ENCODE measurements at regions not wholly inside any gene's neighbourhood (a gene's known extent, or its start where the extent isn't known, plus 50 kb on each side); places are given as distances from the start of the nearest gene placed in this dataset.

DNA sequence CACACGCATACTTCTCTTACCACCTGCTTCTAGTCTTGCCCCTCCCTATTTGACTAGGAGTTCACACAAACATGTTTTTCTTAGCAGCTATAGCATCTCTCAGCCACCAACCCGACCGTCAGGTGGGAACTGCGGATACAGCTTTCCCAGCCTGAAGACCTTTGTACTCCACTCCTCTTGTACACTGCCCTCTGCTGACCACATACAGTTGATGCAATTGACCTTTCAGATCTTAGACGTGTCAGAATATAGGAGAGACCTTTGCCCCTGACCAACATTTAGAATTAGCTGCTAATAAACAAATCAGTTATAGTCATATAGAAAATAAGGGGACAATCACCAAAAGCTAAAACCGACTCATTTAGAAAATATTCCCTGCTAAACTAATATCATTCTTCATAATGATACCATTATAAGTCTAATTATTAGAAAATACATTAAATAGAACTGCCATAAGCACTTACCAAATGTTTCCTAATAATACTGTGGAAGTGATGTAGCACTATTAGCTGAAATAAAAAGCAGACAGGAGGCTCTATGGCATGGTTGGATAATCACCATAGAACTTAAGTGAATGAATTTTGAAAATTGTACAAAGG lies 208.4 kb downstream of the RAD51AP2 start:
- DNase-seq (ENCODE audit: low read depth in 3 of 3, low spot score in 2 of 3), result peak; percentile 14 to 39 (median 30)

DNA sequence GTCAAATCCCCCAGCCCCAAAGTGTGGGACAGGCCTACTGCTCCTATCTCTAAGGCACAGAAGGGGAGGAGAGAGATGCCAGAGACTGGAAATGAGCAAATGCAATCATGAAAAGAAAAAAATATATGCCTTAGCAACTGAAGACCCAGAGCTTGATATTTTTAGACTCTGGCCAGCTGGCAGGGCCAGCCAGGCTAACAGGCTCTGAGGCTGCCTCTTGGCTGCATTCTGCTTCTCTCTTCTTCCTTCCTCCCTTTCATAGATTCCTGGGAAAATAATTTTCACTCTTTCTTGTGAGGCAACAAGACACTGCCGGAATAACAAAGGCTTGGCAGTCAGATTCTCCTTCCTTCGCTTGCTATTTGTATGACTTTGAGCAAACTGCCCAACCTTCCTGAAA lies 209.1 kb downstream of the RAD51AP2 start:
- DNase-seq (ENCODE audit: low read depth in 3 of 3, low spot score in 2 of 3), result no peak

DNA sequence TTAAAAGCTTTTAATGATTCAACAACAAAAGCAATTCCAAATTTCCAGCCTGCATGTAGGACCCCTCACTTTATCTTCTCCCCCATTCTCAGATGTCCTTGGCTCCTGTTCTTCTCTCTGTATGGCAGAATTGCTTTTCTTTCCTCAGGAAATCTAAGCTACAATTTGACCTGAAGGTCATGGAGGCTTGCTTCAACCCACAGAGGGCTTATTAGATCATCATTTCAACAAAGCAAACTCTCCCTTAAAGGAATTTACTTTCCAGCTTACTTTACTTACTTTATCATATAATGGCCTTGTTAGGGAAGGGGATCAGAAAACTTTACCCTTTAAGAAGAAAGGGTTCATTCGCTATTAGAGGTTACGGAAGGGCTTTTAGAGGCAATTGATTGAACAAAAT lies 211.5 kb downstream of the RAD51AP2 start:
- DNase-seq (ENCODE audit: low read depth in 3 of 3, low spot score in 2 of 3), result no peak

DNA sequence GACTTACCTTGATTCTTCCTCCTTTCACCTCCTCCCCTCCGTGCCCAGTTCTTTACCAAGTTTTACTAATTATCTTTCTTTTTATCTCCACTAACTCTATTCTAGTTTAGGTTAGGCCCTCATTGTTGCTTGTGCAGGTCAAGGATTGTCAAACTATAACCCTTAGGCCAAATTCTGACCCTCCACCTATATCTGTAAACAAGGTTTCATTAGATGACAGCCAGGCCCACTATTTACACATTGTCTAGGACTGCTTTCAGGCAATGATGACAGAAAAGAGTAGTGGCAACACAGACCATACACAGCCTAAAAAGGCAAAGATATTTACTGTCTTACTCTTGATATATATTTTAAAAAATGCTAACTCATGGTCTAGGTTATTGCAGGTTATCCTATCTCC lies 212.0 kb downstream of the RAD51AP2 start:
- DNase-seq (ENCODE audit: low read depth in 3 of 3, low spot score in 2 of 3), result no peak

DNA sequence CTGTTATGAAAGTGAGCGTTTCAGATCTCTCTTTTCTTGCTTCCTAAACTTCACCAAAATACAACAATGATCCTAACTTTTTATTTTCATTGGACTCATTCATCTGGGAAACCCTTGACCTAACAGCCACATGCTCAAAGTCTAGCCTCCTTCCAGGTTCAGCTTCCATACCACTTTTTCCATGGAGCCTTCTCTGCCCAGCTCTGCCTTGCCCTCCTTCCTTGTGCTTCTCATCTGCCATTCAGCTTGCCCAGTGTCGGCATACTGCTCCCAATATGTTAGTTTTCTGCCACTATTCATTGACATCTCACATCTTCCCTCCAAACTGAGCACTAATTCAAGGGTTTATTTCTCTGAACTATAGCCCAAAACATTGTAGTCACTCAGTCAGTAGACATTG lies 214.7 kb downstream of the RAD51AP2 start:
- no peak for DNase-seq (ENCODE audit: low read depth in 3 of 3, low spot score in 2 of 3)

DNA sequence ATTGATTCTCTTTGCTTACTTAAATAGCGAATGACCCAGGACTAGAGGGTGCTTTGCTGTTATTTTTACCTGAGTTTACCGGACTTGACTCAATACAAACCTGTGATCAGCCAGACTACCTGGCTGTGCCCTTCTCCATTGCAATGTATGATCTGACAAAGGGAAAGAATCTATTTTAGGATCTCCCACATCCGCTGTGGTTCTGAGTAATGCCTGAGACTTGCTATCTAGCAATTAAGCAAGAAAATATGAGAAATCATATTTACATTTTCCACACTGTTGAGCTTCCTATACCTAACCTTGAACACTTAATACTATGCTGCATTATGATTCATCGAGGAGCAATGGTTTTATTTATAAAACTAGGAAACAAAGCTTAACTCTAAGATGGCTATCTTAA lies 215.2 kb downstream of the RAD51AP2 start:
- DNase-seq (ENCODE audit: low read depth in 3 of 3, low spot score in 2 of 3), result no peak

DNA sequence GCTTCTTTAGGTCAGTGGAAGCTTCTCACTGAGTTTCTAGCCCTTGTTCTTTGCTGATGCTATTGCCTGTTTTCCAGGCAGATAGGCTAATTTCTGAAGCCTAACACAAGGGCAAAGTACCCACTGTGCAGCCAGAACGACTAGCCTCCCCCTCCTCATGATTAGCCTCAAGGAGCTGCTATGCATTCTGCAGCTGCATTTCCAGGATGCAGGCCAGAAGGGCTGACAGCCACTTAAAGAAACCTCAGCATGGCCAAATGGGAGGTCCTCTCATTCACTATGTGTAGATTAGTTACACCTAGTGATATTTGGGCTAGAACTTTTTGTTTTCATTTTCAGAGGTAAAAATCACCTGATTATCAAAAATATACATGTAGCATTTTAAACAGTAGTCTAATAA lies 216.0 kb downstream of the RAD51AP2 start:
- no peak for DNase-seq (ENCODE audit: low read depth in 3 of 3, low spot score in 2 of 3)

DNA sequence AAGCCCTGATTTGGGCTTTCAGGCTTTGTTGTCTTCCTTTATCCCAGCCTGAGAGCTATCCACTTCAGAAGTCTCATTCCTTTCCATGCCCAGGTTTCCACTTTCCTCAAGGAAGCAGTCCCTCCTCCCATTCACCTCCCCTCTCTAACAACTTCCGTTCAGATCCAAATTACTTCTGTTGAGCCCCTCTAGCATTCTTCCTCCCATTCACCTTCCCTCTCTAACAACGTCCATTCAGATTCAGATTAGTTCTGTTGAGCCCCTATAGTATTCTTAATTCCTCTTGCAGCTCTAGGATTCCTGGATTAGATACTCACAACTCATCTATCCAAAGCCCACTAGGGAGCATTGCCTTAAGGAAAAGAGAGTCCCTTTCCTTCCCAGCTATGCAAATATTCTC lies 216.8 kb downstream of the RAD51AP2 start:
- no peak for DNase-seq (ENCODE audit: low read depth in 3 of 3, low spot score in 2 of 3)

DNA sequence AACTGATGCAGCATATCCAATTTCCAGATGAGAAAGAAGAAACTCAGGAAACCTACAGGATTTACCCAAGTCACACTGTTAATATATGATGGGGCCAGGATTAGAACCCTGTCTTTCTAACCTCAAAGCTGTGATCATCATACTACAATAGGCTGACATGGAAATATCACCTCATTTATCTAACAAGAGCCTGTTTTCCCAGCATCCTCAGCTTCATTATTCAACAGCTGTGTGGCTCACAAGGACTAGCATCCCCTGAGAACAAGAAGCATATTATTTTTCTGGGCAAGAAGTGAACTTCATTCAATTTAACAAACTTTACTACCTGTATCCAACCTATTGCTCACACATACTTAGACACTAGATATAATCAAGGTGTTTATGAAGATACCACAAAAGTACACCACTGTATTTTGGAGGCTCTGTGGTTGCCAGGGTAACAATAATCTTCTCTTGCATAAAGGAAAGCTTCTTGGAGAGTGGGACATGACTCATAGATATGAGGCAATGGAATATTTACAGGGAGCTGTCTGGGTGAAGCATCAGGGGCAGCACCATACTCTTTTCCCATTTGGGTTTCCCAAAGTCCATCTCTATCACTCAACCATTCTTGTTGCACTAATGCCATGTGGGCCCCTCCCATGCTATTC lies 218.2 kb downstream of the RAD51AP2 start:
- no peak for DNase-seq (ENCODE audit: low read depth in 3 of 3, low spot score in 2 of 3)

DNA sequence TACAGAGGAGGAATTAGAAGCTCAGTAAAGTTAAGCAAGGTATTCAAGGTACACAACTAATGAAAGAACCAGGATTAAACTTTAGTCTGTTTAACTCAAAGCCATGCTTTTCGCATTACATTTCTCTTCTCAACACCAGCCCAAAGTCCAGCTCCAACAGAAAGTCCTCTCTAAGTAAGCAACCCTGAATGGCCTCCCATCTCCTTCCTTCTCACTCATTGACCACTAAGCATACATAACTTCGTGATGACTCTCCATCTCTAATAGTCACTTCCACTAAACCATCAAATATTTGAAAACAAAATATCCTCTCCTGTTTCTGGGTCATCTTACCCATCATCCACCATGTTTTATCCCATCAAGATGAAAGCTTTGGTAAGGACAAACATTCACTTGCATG lies 219.8 kb downstream of the RAD51AP2 start:
- no peak for DNase-seq (ENCODE audit: low read depth in 3 of 3, low spot score in 2 of 3)

DNA sequence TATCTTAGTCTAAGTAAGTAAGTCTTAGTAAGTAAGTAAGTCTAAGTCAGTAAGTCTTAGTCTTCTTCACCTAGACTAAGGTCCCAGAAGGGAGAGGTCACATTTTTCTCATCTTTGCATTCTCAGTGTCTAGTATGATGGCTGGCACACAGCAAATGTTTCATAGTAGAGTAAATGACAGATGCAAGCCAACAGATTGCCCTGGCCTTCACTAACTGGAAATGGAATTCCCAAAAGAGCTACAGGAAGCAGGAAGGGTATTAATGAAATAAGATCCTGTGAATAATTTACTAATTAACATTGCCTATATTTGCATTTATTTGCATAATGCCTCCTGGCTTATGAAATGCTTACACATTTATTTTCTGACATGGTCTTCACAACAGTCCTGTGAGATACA lies 221.6 kb downstream of the RAD51AP2 start:
- DNase-seq (ENCODE audit: low read depth in 3 of 3, low spot score in 2 of 3), result no peak

DNA sequence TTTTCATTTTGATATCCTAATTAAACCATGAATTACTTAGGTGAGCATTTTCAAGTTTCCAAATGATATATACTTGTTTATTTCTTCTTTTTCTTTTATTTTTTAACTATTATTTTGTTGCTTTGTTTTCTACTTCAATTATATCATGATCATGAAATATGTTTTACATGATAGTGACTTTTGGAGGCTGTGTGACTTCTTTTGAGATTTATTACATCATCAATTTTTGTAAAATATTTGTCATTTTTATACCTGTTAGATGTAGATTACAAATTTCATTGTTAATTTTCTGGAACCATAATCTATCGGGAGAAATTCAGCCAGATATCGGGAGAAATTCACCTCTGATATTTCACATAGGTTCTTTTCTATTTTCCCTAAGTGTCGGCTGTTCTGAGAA lies 228.6 kb downstream of the RAD51AP2 start:
- no peak for DNase-seq (ENCODE audit: low read depth in 3 of 3, low spot score in 2 of 3)

DNA sequence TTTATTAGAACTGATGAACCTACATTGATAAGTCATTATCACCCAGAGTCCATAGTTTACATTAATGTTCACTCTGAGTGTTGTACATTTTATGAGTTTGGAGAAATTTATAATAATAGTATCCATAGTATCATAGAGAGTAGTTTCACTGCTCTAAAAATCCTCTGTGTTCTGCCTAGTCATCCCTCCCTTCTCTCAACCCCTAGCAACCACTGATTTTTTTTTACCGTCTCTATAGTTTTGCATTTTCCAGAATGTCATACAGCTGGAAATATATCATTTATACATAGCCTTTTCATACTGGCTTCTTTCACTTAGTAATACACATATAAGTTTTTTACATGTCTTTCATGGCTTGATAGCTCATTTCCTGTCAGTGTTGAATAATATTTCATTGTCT lies 231.1 kb downstream of the RAD51AP2 start:
- no peak for DNase-seq (ENCODE audit: low read depth in 3 of 3, low spot score in 2 of 3)

DNA sequence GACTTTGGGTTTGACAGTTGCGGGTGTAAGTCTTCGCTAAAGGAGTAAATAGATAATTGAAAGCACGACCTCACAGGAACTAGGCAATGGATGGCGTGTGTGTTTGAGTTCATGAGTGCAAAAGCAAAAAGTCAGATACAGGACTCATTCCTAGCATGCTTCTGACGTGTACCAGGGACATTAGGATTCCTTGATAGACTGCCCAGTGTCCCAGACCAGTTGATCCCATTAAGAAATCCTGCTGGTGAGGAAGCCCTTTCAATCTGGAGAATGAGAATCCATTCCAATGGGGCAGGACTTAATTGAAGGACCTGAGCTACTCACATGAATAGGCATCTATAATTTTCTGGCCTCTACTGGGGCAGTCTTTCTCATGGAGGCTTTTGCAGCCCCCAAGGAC lies 235.4 kb downstream of the RAD51AP2 start:
- DNase-seq (ENCODE audit: low read depth in 3 of 3, low spot score in 2 of 3), result no peak

DNA sequence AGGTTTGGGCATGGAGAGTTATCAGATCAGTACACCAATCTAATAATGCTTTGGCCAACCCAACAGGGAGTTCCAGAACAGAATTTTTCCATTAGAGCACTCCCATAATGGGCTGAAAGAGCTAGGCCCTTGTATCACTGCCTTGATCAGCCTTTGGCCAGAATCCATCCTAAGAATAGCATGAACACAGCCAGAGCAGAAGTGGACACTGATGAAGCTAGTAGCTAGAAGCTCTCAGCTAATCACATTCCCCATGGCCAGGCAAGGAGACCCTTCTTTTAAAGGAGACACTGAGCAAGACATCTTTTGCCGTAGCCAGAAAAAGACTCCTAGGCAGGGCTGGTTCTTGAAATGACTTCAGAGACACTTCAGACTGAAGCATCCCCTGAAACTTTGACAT lies 236.0 kb downstream of the RAD51AP2 start:
- DNase-seq (ENCODE audit: low read depth in 3 of 3, low spot score in 2 of 3), result no peak

DNA sequence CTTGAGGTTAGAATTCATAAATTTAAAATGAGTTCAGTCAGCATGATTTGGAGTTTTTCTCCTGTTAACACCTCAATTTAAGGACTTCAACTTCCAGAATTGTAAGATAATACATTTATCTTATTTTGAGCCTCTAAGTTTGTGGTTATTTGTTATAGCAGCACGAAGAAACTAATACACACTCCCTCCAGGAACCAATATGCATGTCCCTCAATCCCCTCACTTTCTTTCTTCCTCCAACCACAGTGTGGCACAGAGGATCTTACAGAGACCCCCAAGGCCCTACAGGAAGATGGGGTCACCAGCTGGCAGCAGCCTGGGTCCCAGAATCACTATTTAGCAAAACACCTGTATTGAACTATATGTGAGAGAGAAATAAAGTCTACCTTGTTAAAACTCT lies 242.0 kb downstream of the RAD51AP2 start:
- DNase-seq (ENCODE audit: low read depth in 3 of 3, low spot score in 2 of 3), result no peak

DNA sequence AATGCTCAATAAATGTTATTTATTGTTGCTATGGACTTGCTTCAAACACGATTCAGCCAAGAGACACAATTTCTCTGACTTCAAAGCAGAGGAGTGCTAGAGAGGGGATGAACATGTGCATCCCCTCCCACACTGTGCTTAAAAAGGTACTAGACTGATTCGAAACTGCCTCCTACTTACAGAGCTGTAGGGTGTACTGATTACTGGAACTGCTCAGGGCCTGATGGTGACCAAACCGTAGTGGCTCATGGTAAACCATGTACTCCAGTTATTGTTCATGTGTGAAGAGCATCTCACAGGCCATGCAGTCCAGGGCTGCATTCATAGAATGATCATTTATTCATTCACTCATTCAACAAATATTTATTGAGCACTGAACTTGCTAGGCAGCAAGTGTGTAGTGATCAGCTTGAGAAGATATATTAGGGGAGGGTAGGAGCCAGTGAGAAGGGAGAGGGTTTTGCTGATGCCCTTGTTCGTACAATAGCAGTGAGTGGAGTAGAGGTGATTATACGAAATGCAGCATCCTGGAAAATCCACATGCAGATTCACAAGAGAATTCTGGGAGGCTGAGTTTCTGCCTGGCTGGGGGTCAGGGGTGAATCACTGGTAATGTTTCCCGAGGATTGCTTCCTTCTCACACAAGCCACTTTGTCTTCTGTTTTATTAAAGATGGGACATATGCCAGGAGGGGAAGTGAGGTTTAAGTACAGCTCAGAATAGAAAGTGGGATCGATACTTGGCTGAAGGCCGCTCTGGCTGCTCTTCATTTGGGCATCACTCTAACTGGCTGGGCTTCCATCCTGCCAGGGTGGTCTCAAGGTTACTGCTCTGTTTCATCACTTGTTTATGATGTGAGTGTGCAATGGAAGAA lies 245.4 kb downstream of the RAD51AP2 start:
- no peak for DNase-seq (ENCODE audit: low read depth in 3 of 3, low spot score in 2 of 3)

DNA sequence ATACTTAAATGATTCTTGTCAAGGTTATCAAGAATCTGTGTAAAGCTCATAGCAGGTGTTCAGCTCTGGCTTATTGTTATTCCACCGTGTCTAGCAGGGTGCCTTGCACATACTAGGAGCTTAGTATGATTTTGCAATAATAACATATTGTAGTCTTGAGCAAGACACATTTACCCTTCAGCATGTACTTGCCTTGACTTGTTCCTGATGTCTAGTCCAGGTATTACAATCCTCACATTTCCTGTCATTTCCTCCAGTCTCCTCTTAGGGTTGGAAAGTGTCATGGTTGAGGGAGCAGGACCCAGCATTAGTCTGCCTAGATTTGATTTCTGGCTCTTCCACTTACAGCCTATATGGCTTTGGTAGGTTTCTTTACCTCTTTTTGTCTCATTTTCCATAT lies 246.1 kb downstream of the RAD51AP2 start:
- no peak for DNase-seq (ENCODE audit: low read depth in 3 of 3, low spot score in 2 of 3)

DNA sequence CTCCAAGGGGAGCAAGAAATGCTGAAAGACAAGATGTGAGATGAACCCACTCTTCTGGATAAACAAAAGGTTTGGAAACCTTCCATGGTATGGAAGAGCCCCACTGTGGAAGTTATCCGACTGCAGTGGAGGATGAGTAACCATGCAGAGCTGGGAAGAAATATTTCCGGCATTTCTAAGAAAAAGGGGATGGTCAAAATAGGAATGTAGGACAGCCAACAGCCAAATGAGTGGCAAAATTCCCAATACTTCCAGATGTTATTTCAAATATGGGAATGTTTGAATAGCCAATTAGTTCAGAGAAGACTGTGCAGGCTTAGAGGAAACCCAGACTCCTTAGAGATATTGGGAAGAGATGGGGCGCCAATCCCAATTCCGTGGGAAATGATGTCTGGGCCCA lies 246.8 kb downstream of the RAD51AP2 start:
- DNase-seq (ENCODE audit: low read depth in 3 of 3, low spot score in 2 of 3), result no peak

DNA sequence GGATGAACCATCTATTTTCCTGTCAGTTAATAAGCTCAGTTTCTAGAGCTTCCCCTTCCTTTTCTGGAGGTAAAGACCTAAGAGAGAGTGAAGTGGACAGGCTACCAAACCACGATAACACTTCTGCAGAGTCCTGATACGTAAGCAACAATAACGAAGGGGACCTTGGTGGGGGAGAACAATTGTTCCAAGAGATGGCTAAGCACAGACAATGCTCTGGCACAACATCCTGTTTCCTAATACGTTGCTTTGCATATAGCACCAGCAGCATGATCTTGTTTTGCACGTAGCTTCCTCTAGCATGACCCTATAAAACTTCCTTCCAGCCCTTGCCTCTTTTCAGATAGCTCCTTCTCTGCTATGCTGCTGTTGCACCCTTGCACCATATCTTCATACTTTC lies 247.3 kb downstream of the RAD51AP2 start:
- DNase-seq (ENCODE audit: low read depth in 3 of 3, low spot score in 2 of 3), result no peak

DNA sequence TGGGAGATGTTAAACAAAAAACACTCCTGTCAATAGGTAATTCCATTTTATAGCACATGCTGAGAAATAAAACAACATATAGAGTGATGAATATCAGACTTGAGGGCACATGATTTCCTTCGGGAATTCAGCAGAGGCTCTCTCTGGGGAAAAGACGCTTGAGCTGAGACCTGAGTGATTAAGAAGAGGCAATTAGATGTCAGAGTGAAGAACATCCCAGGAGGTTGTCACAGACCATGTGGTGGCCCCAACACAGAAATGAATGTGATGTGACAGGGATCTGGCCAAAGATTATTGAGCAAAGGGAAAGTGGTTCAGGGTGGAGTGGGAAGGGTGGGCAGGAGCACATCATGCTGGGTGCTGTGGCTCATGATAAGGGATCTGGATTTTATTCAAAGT lies 254.7 kb downstream of the RAD51AP2 start:
- DNase-seq (ENCODE audit: low read depth in 3 of 3, low spot score in 2 of 3), result no peak
